Lower lobe of right lung (tissue), 2 donors: ENCODE measurements at regions not wholly inside any gene's neighbourhood (a gene's known extent, or its start where the extent isn't known, plus 50 kb on each side); places are given as distances from the start of the nearest gene placed in this dataset.

Experiments
- ATAC-seq, 2 donors: fragments of 200-7000 bp; cut with Tn5 transposase; one replicate each; pipeline ENCODE4 v1.9.1; 2020 to 2022; ENCODE audit warnings: mild to moderate bottlenecking in 2 of 2, moderate library complexity in 2 of 2
- DNase-seq: peaks from one replicate; pipeline ENCODE4 v3.0.0-alpha.2; 2020
- H3K27ac ChIP-seq: fragments of 200-600 bp; one replicate; pipeline ENCODE4 v1.8.0; 2022
- H3K27me3 ChIP-seq: fragments of 200-600 bp; one replicate; pipeline ENCODE4 v1.8.0; 2022; ENCODE audit warnings: low read depth
- H3K36me3 ChIP-seq: fragments of 200-600 bp; one replicate; pipeline ENCODE4 v1.8.0; 2022; ENCODE audit warnings: mild to moderate bottlenecking
- H3K4me1 ChIP-seq: fragments of 200-600 bp; one replicate; pipeline ENCODE4 v1.8.0; 2022
- H3K4me3 ChIP-seq: fragments of 200-600 bp; one replicate; pipeline ENCODE4 v1.8.0; 2022; ENCODE audit warnings: mild to moderate bottlenecking
- H3K9me3 ChIP-seq: fragments of 200-600 bp; one replicate; pipeline ENCODE4 v1.8.0; 2022
- CTCF ChIP-seq: fragments of 200-600 bp; IDR thresholded peaks from one replicate; pipeline ENCODE4 v1.8.0; 2022; ENCODE audit warnings: antibody characterized with exemption, mild to moderate bottlenecking
- intact Hi-C: fragments of 100-400 bp; cut with DNase I; formaldehyde crosslinking; loops from one replicate; pipeline ENCODE4 v1.11.0; 2022
- donor health status: DM: no; HTN: yes; CAD: no; lungs with severe emphysema.

GRCh38 chr2:39587168-39587567 is 78.5 kb upstream of the TMEM178A start:
- no peak for TF ChIP-seq CTCF
- H3K4me1 ChIP-seq, result no peaks in the 10 kb centered on the region
- H3K27me3 ChIP-seq, result no peaks in the 10 kb centered on the region
- no peaks in the 10 kb centered on the region for H3K36me3 ChIP-seq
- no peaks in the 10 kb centered on the region for H3K9me3 ChIP-seq
- H3K4me3 ChIP-seq, result no peak overlapping the region
- no peak for ATAC-seq
- intact Hi-C loops, result no loop called here
- no peak overlapping the region for H3K27ac ChIP-seq
- DNase-seq, result no peak

DNA sequence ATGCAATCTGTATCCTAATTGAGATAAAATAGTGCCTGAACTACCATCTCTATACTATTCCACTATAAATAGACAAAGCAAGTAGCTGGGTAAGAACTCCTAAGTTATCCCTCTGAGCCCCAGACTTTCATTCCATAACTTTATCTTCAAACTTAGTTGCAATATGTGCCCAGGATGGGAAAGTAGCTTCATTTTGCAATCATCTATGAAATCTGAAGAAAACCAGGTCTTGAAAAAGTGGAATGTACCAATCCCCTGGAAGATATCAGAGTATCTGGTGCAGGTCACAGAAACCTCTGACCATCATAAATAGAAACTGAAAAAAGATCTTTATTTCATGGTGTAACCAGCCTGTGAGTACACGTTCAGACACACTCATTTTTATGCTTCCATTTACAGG is 78.1 kb upstream of the TMEM178A start:
- Histone ChIP-seq H3K27ac (no peak overlapping the region), H3K36me3 (no peaks in the 10 kb centered on the region), H3K4me1 (no peaks in the 10 kb centered on the region), H3K27me3 (no peaks in the 10 kb centered on the region), H3K9me3 (no peaks in the 10 kb centered on the region), H3K4me3 (no peak overlapping the region)
- TF ChIP-seq CTCF, result no peak
- DNase-seq (no peak), ATAC-seq (no peak)
- intact Hi-C loops, result no loop called here

GRCh38 chr2:39593439-39594393 is 72.0 kb upstream of the TMEM178A start:
- H3K4me1 ChIP-seq, result no peaks in the 10 kb centered on the region
- intact Hi-C loops, result no loop called here
- TF ChIP-seq CTCF, result peak; percentile 51
- no peak overlapping the region for H3K4me3 ChIP-seq
- DNase-seq (no peak), ATAC-seq (peak; percentile 75 to 76)
- no peaks in the 10 kb centered on the region for H3K36me3 ChIP-seq
- no peaks in the 10 kb centered on the region for H3K27me3 ChIP-seq
- no peak overlapping the region for H3K27ac ChIP-seq
- H3K9me3 ChIP-seq, result no peaks in the 10 kb centered on the region

- Histone ChIP-seq H3K4me3 (no peak overlapping the region), H3K27me3 (no peaks in the 10 kb centered on the region), H3K36me3 (no peaks in the 10 kb centered on the region), H3K9me3 (no peaks in the 10 kb centered on the region), H3K4me1 (no peaks in the 10 kb centered on the region), H3K27ac (no peak overlapping the region)
- intact Hi-C loops, result no loop called here
- ATAC-seq (no peak), DNase-seq (no peak)
- no peak for TF ChIP-seq CTCF
Measured at GRCh38 chr2:39595116-39595515, 70.6 kb upstream of the TMEM178A start.

- no peak overlapping the region for H3K4me3 ChIP-seq
- intact Hi-C loops, result no loop called here
- H3K4me1 ChIP-seq, result no peaks in the 10 kb centered on the region
- H3K27ac ChIP-seq, result no peak overlapping the region
- ATAC-seq (no peak), DNase-seq (no peak)
- no peak for TF ChIP-seq CTCF
- no peaks in the 10 kb centered on the region for H3K36me3 ChIP-seq
- no peaks in the 10 kb centered on the region for H3K9me3 ChIP-seq
- no peaks in the 10 kb centered on the region for H3K27me3 ChIP-seq
Measured at GRCh38 chr2:39597314-39597713, 68.4 kb upstream of the TMEM178A start.
